ENCODE measurements at regions not wholly inside any gene's neighbourhood (a gene's known extent, or its start where the extent isn't known, plus 50 kb on each side); places are given as distances from the start of the nearest gene placed in this dataset.

DNA sequence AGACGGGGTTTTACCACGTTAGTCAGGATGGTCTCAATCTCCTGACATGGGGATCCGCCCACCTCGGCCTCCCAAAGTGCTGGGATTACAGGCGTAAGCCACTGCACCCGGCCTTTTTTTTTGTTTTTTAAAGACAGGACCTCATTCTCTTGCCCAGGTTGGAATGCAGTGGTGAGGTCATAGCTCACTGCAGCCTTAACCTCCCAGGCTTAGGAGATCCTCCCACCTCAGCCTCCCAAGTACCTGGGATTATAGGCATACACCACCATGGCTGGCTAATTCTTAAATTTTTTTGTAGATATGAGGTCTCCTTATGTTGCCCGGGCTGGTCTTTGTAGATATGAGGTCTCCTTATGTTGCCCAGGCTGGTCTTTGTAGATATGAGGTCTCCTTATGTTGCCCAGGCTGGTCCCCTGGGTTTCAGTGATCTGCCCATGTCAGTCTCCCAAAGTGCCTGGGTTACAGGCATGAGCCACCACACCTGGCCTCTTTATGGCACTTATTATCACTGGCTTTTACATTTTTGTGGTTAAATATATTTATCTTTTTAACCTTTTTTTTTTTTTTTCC lies 82.3 kb upstream of the RNU6-1 start:
- Histone ChIP-seq H3K27me3 (ENCODE audit: control insufficient read depth, insufficient read depth, low read length) (no peaks in the 10 kb centered on the region), H3K27ac (ENCODE audit: insufficient read depth, low read length) (no peak overlapping the region), H3K9me3 (ENCODE audit: control insufficient read depth, insufficient read depth, low read depth, low read length) (no peaks in the 10 kb centered on the region), H3K4me3 (replicated peaks in 1 of 4; ENCODE audit: control extremely low read depth in 1 of 4, insufficient read depth in 1 of 4, low read depth in 3 of 4, low read length in 4 of 4) (no peak overlapping the region), H3K9ac (ENCODE audit: insufficient read depth, low read length) (no peak overlapping the region), H3K4me1 (ENCODE audit: control insufficient read depth, extremely low read depth, insufficient read depth, low read length) (no peaks in the 10 kb centered on the region), H4K20me1 (ENCODE audit: control insufficient read depth, extremely low read depth, insufficient read depth, low read length) (no peaks in the 10 kb centered on the region), H3K36me3 (ENCODE audit: control insufficient read depth, insufficient read depth, low read length) (no peaks in the 10 kb centered on the region), H2AFZ (ENCODE audit: low read length) (no peak overlapping the region), H3K79me2 (ENCODE audit: control insufficient read depth, insufficient read depth, low read length) (no peaks in the 10 kb centered on the region), H3K4me2 (ENCODE audit: extremely low read depth, insufficient read depth, low read length) (no peak overlapping the region)
- no peak for DNase-seq (ENCODE audit: low read depth in 2 of 2)
- TF ChIP-seq EZH2 (IDR thresholded peaks at IDR 0.05; ENCODE audit: low read length, missing control alignments) = no peak
- TF ChIP-seq, protein P1, sequence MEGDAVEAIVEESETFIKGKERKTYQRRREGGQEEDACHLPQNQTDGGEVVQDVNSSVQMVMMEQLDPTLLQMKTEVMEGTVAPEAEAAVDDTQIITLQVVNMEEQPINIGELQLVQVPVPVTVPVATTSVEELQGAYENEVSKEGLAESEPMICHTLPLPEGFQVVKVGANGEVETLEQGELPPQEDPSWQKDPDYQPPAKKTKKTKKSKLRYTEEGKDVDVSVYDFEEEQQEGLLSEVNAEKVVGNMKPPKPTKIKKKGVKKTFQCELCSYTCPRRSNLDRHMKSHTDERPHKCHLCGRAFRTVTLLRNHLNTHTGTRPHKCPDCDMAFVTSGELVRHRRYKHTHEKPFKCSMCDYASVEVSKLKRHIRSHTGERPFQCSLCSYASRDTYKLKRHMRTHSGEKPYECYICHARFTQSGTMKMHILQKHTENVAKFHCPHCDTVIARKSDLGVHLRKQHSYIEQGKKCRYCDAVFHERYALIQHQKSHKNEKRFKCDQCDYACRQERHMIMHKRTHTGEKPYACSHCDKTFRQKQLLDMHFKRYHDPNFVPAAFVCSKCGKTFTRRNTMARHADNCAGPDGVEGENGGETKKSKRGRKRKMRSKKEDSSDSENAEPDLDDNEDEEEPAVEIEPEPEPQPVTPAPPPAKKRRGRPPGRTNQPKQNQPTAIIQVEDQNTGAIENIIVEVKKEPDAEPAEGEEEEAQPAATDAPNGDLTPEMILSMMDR (conservative IDR thresholded peaks at IDR 0.05 in 1 of 2, IDR thresholded peaks at IDR 0.05 in 1 of 2; ENCODE audit: low read depth in 1 of 2, low read length in 2 of 2) = no peak

DNA sequence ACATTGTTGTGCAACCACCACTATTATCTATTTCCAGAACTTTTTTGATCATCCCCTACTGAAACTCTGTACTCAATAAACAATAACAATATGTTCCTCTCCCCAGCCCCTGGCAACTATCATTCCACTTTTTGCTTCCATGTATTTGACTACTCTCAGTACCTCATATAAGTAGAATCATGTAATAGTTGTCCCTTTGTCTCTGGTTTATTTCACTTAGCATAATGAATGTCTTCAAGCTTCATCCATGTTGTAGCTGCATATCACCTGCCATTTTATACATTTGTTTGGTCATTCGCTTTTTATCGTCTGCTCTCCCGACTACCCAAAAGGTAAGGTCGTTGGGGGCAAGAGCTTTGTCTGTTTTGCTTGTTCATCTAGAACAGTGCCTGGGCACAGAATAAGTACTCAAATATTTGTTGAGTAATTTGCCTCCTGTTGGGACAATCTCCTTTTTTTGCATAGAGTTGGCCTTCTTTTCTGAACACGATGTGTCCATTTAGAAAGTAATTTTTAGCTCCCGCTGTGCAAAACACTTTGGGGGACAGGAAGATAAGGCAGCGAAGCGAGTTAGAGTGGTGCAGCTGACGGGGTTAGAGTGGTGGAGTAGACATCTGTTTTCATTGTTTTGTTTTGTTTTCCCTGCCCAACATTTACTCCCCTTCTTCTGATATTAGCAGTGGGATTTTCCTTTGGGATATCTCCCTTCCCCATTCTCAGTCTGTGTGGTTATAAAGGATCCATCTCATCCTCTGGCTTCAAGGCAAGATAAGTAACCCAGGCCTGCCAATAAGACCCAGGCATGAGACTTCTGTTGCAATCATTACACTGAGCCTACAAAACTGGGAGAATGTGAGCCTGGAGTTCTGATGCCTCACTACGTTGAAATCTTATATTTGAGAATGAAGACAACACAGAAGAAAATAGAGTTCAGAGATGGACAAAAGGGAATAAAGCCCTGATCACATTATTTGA lies 83.4 kb upstream of the RNU6-1 start:
- H3K9me3 ChIP-seq (ENCODE audit: control insufficient read depth, insufficient read depth, low read depth, low read length) = no peaks in the 10 kb centered on the region
- no peaks in the 10 kb centered on the region for H3K27me3 ChIP-seq (ENCODE audit: control insufficient read depth, insufficient read depth, low read length)
- peak in 1 of 2 donors; percentile 26 for DNase-seq (ENCODE audit: low read depth in 2 of 2)
- no peak overlapping the region for H3K9ac ChIP-seq (ENCODE audit: insufficient read depth, low read length)
- no peaks in the 10 kb centered on the region for H4K20me1 ChIP-seq (ENCODE audit: control insufficient read depth, extremely low read depth, insufficient read depth, low read length)
- TF ChIP-seq, protein P1 (conservative IDR thresholded peaks at IDR 0.05 in 1 of 2, IDR thresholded peaks at IDR 0.05 in 1 of 2; ENCODE audit: low read depth in 1 of 2, low read length in 2 of 2) = no peak
- no peak for TF ChIP-seq EZH2 (IDR thresholded peaks at IDR 0.05; ENCODE audit: low read length, missing control alignments)
- no peak overlapping the region for H3K4me3 ChIP-seq (replicated peaks in 1 of 4; ENCODE audit: control extremely low read depth in 1 of 4, insufficient read depth in 1 of 4, low read depth in 3 of 4, low read length in 4 of 4)
- no peak overlapping the region for H3K27ac ChIP-seq (ENCODE audit: insufficient read depth, low read length)
- H3K79me2 ChIP-seq (ENCODE audit: control insufficient read depth, insufficient read depth, low read length) = no peaks in the 10 kb centered on the region
- H3K36me3 ChIP-seq (ENCODE audit: control insufficient read depth, insufficient read depth, low read length) = no peaks in the 10 kb centered on the region
- H3K4me2 ChIP-seq (ENCODE audit: extremely low read depth, insufficient read depth, low read length) = no peak overlapping the region
- no peaks in the 10 kb centered on the region for H3K4me1 ChIP-seq (ENCODE audit: control insufficient read depth, extremely low read depth, insufficient read depth, low read length)
- no peak overlapping the region for H2AFZ ChIP-seq (ENCODE audit: low read length)

DNA sequence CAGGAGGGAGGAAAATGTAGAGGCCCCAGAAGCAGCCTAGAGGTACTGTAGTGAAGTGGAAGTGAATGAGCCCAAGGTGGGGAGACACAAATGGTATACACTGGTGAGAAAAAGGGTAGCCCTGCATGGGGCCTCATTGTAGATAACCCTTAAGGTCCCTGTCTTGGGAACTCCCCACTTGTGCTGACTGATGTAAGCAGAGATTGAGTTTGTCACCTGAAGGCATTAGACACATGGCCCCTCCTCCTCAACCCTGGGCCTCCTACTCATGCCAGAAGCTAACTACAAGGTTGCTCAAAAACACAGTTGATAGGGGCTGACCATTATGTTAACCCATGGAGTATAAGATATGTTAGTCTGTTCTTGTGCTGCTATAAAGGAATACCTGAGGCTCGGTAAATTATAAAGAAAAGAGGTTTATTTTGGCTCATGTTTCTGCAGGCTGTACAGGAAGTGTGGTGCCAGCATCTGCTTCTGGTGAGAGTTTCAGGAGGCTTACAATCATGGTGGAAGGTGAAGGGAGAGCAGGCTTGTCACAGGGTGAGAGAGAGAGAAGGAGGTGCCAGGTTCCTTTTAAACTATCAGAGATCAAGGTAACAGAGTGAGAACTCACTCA lies 84.6 kb upstream of the RNU6-1 start:
- no peak overlapping the region for H3K4me2 ChIP-seq (ENCODE audit: extremely low read depth, insufficient read depth, low read length)
- H3K27ac ChIP-seq (ENCODE audit: insufficient read depth, low read length) = no peak overlapping the region
- H4K20me1 ChIP-seq (ENCODE audit: control insufficient read depth, extremely low read depth, insufficient read depth, low read length) = no peaks in the 10 kb centered on the region
- H2AFZ ChIP-seq (ENCODE audit: low read length) = no peak overlapping the region
- no peaks in the 10 kb centered on the region for H3K79me2 ChIP-seq (ENCODE audit: control insufficient read depth, insufficient read depth, low read length)
- no peaks in the 10 kb centered on the region for H3K9me3 ChIP-seq (ENCODE audit: control insufficient read depth, insufficient read depth, low read depth, low read length)
- H3K4me3 ChIP-seq (replicated peaks in 1 of 4; ENCODE audit: control extremely low read depth in 1 of 4, insufficient read depth in 1 of 4, low read depth in 3 of 4, low read length in 4 of 4) = no peak overlapping the region
- H3K9ac ChIP-seq (ENCODE audit: insufficient read depth, low read length) = no peak overlapping the region
- no peaks in the 10 kb centered on the region for H3K4me1 ChIP-seq (ENCODE audit: control insufficient read depth, extremely low read depth, insufficient read depth, low read length)
- no peak for DNase-seq (ENCODE audit: low read depth in 2 of 2)
- no peaks in the 10 kb centered on the region for H3K27me3 ChIP-seq (ENCODE audit: control insufficient read depth, insufficient read depth, low read length)
- H3K36me3 ChIP-seq (ENCODE audit: control insufficient read depth, insufficient read depth, low read length) = no peaks in the 10 kb centered on the region
- no peak for TF ChIP-seq EZH2 (IDR thresholded peaks at IDR 0.05; ENCODE audit: low read length, missing control alignments)
- TF ChIP-seq, protein P1 (conservative IDR thresholded peaks at IDR 0.05 in 1 of 2, IDR thresholded peaks at IDR 0.05 in 1 of 2; ENCODE audit: low read depth in 1 of 2, low read length in 2 of 2) = no peak

All from fibroblast of lung (primary cell).